CD4-positive, alpha-beta T cell treated with Interleukin-10 for 1 hour (primary cell): ENCODE measurements at regions not wholly inside any gene's neighbourhood (a gene's known extent, or its start where the extent isn't known, plus 50 kb on each side); places are given as distances from the start of the nearest gene placed in this dataset.
"Not testable (repeated sequence)": the region's sequence is repeated elsewhere in the genome, so short reads cannot be mapped to it uniquely, and the experiment has no call there.

ENCODE experiments used
- DNase-seq: peaks from one replicate; pipeline ENCODE4 v3.0.0-alpha.2; 2020

DNA sequence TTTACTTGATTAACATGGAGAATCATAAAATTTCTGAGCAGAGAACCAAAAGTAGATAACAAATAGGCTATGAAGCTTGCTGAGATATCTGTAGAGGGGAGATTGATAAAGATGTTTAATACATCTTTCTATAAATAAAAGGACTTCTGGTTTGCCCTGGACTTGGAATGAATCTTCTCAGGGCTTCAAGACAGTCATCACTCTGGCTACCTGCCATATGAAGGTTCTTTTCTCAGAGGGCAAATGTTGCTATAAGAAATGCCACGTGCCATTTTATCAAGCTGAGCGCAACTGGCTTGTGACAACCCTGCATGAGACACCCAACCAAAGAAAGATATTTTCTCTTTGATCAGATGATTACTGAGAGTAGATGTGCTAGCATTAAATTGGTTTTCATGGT is 192.5 kb downstream of the WNT5A start:
- no peak for DNase-seq

DNA sequence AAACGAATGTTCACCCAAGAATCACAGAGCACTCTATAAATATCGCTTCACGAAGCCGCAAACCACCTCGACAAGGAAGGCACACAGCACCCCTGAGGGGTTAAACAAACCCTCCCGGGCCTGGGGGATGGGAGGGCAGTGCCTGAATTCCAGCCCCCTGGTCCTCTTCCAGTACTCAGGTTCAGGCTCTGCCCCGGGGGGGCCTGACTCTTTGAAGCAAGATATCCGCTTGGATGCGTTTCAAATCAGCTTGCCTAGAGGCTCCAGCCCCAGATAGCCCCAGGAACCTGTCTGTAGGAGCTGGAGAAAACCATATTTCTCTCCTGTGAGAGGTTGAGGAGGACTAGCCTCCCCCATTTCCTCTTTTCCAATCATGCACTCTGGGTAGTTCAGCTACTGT is 194.7 kb downstream of the WNT5A start:
- DNase-seq: no peak

DNA sequence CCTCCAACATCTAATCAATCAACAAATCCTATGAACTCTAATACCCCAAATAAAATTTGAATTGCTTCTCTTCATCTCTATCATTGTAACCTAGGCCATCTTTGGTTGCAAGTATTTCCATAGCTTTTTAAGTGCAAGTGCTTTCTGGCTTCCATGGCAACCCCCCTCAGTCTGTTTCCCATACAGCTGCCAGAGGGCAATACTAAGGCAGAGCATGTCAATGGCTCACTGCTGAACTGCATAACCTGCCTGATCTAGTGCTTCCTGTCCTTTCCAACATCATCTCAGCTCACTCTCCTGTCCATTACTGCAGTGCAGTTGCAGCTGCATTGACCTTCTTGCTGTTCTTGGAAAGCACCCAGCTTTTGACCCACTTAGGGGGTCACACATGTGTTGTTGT is 198.4 kb downstream of the WNT5A start:
- DNase-seq: no peak

DNA sequence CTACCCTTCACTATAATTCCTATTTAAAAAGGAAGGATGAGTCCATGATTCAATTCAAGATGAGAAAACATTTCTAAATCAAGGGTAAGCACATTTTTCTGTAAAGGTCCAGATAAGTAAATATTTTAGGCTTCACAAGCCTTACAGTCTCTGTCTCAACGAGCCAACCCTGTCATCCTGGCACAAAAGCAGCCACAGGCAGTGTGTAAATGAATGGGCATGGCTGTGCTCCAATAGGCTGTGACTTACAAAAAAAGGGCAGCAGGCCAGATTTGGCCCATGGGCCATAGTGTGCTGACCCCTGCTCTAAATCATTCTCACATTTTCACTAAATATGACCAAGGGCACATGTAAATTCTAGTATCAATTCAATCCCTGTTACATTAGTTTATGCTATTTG is 200.4 kb downstream of the WNT5A start:
- no peak for DNase-seq

DNA sequence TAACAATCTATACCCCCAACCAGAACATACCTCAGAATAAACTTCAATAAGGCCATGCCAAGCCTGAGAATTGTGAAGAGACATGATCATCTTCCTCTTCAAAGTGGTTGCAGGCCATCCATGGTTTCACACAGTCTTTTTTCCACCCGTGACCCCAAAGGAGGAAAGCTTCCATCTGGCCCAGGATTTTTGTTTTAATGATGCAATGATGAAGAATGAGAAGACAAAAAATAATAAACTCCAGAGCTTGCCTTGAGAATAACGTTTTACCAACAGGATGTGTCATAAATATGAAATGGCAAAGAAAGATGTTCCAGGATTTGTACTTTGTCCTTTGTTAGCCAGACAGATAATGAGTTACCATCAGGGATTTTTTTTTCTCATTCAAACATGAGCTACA is 201.9 kb downstream of the WNT5A start:
- DNase-seq: no peak

DNA sequence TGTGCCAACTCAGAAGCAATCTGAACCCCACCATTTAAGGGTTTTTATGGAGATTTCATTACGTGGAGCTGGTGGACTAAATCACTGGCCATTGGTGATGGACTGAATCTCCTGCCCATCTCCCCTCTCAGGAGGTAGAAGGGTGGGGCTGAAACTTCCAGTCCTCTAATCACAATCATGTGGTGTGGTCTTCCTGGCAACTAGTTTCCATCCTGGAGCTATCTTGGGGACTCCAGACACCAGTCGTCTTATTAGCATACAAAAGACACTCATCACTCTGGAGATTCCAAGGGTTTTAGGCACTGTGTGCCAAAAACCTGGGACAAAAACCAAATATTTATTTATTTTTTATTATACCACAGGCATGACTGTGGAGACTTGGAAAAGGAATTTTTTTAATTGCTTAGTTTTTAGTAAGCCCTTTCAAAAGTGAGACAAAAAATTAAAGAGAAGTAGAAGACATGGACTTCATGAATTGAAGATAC is 203.6 kb downstream of the WNT5A start:
- DNase-seq: no peak

DNA sequence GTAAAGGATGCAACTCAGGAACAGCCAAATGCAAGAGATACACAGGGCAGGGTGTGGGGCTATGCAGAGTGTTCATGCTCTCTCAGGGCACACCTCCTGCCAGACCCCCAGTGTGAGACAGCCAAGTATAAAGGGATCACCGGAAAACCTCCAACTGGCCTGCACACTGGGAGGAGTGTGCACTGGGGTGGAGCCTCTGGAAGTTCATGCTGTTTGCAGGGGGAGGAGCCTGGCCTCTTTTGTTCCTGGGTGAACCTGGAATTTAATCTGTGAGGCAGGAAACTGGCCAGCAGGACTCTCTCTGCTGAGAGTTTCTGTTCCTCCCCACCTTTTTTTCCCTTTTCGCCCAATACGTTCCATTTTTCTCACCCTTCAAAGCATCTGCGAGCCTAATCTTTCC is 204.1 kb downstream of the WNT5A start:
- no peak for DNase-seq

DNA sequence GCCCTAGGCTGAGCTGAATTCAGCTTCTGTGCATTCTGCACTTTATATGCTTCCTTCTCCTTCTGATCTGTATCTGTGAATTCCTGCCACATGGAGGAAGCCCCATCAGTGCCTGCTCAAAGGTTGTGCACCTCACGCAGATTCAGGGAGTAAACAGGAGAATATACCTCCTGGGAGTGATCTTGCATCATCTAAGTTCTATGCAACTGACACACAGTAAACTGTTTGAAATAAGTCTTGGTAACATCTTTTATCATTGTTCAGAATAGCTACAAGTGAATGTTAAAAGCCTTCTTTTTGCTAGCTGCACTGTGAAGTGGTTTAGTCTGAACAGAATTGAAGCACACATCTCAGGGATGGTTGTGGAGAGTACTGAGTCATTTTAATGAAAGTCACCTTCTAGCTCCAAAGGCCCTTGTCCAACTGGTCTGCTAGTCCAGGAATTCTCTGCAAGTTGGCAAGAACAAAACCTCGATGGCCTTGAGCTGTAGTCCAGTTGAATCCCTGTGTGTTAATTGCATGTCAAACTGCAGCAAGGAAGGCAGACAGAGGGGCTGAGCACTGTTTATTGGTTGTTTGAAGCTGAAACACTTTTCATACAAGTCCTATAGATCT is 215.0 kb downstream of the WNT5A start:
- DNase-seq: no peak

DNA sequence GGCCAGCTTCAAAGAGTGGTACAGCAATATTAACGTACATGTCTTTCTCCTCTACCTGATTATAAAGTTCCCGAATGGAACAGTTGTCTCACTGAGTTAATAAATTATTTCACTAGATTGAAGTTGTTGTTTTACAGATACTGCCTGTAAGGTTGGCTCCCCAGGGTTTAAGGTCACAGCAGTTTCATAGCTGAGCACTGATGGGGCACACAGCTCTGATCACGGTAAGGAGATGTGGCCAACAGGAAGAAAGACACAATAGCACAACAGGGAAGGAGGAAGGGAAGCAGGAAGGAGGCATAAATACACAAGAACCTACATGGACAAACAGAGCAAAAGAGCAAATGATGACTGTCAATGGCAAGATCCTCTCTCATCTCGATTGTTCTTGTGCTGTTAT is 215.6 kb downstream of the WNT5A start:
- no peak for DNase-seq

DNA sequence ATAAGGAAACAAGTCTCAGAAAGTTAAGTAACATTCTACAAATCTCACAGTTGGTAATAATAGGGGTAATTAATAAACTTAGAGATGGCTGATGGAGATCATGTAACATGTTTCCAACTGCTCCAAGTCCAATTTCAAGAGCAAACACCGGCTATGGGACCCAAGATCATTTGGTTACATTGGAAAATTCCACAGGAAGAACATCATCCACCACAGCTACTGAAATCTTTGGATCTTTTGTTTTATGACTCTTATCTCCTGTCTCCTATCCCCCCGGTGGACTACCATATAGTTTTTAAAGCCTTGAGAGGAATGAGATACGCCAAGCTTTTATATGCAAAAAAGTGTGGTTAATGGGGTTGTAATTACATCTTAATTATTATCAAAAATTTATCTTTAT is 216.1 kb downstream of the WNT5A start:
- no peak for DNase-seq

DNA sequence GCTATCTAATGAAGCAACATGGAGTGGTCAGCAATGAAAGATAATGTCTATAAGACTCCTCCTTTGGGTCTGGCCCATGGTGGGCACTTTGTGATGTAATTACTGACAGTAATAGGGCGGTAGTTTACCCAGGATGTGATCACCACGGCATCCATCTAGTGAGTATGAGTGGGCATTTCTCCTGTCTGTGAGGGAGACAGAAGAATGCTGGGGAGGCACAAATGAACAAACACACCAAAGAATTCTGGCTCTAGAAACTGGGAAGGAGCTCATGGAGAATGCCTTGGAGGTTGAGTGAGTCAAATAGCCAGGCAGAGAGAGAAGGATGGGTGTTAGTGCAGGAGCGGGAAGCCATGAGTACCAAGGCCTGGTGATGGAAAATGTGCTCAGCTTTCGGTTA is 217.5 kb downstream of the WNT5A start:
- DNase-seq: no peak

DNA sequence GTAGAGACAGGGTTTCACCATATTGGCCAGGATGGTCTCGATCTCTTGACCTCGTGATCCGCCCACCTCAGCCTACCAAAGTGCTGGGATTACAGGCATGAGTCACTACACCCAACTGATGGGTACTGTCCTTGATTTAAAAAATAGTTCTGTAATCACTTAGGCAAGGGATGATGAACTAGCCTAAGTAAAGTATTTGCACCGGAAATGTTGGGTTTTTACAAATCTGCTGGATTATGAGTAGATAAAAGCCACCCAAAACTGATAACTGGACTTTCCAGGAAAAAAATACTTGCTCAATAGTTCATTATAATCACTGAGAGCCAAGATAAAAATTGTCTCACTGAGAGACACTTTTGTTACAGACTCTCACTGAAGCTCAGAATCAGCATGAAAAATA is 218.0 kb downstream of the WNT5A start:
- no peak for DNase-seq

DNA sequence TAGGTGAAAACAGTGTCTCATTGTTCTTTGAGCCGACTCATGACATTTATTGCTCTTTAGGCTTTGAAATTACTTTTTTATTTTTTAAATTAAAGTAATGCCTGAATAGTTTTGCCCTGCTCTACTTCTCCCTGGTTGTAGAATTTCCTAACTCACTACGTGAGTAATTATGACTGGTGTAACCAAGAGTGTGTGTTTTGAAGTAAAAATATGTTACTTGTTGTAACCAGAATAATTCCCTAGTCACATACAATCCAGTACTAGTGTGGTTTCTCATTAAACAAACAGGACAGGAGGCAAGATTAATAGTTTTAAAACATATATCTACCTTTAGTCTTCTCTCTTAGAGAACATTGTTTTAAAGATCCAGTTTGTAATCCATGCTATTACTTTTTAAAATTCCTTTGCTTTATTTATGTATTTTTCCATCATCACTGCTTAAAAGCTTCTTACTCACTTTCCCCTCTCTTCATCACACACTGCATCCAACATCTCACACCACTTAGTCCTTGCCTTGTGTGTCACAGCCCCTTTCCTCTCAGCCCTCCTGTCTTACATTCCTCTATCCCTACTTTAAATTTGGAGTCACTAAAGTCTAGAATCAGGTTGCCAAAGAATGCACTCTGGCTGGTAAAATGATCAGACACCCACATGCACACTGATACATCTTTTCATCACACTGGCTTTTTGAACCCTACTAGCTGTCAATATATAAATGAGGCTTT is 219.7 kb downstream of the WNT5A start:
- no peak for DNase-seq

DNA sequence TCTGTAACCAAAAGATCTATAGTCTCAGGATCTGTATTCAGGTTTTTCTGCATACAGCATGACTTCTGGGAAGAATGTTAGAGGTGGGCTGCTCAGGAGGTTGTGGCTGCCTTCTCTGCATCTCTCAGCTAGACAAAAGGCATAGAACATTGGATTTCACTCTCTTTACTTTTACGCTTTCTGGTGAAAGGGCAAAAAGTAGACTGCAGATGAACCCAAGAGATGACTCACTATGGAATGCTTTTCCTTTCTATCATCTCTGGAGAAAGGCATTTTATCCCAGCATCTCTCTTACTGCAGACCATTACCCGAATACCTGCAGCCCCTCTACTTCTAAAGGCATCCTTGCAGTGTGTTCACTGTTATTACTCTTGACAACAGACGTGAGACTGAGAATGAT is 222.2 kb downstream of the WNT5A start:
- DNase-seq: no peak

DNA sequence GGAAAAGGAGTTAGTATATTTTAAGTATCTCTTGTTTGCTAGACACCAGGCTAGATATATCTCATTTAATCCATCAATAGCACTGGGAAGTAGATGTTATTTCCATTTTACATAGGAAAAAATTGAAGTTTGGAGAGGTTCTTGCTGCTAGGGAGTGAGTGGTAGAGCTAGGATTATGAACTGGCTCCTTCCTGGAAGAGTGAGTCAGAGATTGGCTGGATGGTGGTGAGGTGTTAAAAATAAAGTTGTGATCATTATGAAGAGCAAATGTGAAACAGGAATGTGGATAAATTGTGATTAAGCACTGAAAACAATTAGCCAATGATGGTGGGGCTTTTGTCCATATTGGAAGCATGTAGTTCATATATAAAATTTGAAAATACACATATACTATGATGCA is 234.2 kb downstream of the WNT5A start:
- DNase-seq: no peak

DNA sequence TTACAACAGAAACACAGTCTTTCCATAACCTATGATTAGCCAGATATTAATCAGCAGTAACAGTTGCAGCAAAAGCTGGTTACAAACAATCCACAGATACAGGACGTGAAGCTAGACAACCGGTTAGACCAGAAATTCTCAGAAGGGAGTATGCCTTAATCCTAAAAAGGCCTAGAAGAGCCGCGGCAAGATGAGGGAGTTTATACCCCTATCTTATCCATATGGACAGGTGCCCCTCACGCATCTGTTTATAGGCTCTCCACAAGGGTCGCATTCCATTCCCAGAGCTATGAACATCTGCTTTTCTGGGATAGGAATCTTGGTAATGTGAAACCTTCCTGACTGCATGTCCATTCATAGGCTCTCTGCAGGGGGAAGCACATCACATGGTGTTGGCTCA is 237.9 kb downstream of the WNT5A start:
- DNase-seq: not testable (repeated sequence)

DNA sequence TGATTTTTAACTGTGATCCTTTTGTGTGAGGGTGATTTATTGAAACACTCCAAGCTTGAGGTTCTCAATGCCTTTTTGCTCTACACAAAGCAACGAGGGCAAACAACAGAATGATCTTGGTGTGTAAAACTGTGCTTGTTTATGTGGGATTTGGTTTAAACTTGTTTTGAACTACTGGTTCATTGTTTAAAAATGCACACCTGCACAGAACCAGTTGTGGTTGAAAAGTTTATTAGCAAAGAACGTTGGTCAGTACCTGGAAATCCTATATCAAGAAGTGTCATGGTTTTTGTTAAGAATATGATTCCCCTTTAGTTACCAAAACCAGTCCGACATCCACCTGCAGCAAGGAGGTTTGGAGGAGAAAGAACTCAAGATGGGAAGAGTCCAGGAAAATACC is 239.4 kb downstream of the WNT5A start:
- DNase-seq: no peak

DNA sequence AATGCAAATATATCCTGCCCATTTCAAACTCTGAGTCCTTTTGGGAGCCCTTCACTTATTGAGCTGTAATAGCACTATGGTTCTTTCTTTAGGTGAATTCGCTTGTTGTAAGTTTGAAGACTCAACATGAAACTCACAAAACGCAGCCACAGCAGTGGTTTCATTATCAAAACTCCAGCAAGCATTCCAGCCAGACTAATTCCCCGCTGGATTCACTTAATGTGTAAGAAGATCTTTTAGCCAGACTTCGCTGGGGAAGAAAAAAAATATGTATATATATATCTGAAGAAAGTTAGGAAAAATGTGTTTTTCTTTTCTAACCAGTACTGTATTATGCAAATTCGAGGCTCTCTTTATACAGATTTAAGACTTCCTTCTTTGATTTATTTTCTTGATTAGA is 241.1 kb downstream of the WNT5A start:
- DNase-seq: no peak

DNA sequence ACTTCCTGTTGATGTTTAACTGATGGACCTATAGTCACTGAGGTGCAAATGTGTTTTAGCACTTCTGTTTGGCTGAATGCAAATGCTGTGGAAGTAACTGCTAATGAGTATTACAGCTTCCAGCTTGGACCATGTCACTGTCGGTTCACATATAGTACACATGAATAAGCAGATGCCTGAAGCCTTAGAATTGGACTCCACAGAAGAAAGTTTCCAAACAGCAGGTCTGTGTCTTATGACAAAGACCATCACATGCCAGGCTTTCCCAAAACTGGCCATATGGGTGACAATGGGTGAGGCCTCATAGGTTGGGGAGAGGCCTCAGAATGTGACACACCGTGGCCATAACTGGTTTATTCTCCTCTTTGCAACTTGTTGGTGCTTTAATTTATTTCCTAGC is 241.8 kb downstream of the WNT5A start:
- DNase-seq: no peak

DNA sequence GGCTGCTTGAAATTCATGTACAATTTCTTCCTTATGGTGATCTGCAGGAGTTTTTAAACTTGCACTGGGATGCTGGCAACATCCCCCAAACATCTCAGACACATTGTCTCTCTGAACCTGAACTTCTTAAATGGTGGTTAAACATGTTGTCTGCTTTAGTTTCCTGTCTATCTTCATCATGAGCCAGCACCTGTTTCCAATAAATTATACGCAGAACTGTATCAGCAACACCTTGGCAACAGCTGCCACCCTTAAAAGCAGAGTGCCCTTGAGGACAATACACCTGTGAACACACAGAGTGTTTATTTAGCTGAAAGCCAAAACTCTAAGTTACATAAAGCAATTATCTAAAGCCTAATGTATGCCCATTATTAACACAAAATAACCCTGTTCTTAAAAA is 242.9 kb downstream of the WNT5A start:
- no peak for DNase-seq

DNA sequence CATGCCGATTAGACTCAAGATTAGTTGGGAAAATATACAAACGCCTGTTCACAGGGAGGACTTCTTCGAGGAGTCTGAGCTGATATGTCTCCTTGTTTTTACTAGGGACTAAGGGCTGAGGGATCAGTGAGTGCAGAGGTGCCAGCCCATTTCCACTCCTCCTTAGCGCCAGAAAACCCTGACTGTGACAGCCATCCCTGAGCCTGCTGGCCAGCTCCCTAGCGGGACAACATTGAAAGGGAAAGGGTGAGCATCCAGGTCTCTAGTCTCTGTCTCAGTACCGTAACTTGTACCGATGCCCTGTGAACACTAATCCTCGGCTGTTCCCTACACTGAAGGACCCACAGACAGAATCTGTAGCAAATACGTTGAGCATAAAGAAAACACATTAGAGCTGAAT is 243.4 kb downstream of the WNT5A start:
- no peak for DNase-seq

DNA sequence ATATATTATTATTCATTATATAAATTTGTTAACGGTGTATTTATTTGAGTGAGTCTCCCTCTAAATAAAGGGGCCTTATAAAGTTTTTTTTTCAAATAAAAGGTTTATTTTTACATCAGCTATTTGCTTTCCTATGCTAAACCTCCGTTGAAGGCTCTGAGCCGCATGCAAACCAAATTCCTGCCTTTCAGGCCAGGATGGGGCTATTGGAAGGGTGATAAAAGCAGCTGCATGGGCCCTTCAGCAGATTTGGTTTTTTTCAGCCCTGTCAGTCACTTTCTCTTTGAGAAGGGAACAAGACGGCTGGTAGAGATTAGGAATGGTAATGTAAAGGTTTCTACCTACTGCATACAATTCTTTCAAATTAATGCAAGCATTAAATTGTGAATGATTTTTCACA is 244.2 kb downstream of the WNT5A start:
- no peak for DNase-seq

DNA sequence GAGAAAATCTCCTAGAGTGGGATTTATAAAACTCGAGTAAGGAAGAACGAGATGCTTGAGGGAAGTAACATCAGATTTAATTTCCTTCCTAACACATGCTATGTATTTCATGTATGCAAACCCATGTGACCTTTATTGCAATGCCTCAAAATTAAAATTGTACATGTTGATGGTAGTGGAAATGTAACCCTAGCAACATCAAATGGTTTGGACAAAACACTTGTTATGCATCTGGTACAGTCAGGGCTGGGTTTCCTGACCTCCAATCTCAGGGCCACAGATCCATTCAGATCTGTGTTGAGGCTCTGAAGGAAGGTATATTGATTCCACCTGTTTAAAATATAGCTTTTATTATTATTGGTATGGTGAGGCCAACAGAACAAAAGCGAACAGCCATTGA is 246.0 kb downstream of the WNT5A start:
- DNase-seq: no peak

DNA sequence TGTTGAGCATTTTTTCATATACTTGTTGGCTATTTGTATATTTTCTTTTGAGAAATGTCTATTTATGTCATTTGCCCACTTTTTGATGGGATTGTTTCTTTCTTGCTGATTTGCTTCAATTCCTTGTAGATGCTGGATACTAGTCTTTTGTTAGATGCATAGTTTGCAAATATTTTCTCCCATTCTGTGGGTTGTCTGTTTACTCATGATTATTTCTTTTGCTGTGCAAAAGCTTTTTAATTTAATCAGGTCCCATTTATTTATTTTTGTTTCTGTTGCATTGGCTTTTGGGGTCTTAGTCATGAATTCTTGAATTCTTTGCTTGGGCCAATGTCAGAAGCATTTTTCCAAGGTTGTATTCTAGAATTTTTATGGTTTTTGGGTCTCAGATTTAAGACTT is 251.7 kb downstream of the WNT5A start:
- no peak for DNase-seq

DNA sequence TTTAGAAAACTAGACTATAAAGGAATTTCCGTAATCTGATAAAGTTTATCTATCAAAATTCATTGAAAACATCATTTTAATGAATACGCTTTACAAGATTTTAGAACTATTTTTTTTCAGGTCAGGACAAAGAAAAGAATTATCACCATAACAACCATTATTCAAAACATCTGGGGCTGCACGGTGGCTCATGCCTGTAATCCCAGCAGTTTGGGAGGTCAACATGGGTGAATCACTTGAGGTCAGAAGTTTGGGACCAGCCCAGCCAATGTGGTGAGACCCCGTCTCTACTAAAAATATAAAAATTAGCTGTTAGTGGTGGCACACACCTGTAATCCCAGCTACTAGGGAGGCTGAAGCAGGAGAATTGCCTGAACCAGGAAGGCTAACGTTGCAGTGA is 260.4 kb downstream of the WNT5A start:
- DNase-seq: no peak
